Glomerular endothelial cell (primary cell): ENCODE measurements at regions not wholly inside any gene's neighbourhood (a gene's known extent, or its start where the extent isn't known, plus 50 kb on each side); places are given as distances from the start of the nearest gene placed in this dataset.

Experiments
- DNase-seq: peaks from one replicate; pipeline ENCODE4 v3.0.0-alpha.2; 2011; ENCODE audit warnings: low read depth, low spot score; ENCODE audit errors: extremely low read depth

DNA sequence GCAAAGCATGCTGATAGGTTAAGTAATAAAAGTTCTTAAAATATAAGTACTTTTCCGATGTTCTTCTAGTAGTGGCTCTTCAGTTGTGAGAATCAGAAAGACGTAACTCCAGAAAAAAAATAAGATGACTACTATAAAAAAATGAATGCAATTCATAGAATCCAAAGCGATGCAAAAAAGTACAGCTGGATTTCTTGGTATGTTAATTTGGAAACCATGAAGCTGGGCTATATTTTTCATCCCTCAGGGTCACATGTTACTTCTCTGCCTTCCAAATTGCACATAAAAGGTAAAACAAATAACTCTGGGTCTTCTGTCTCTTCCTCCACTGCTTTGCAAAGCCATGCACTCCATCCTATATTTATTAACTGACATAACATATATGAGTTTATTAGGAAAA is 843.9 kb upstream of the DPPA4 start:
- DNase-seq: no peak

DNA sequence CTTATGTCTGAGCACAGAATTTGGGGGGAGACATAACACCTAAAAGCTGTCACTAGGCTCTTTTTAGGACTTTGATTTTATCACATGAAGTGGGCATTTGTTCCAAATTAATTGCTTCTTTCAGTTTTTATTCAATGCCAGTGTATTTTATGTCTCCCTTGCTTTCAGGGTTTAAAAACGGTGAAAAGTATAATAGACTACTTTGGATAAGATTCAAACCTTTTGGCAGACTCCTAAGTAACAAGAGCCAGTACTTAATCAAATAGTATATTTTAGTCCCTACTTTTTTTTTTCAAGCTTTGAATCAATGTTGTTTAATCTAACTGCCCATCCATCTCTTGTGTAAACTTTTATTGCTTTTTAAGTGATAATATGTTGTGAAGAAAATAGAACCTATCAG is 847.2 kb upstream of the DPPA4 start:
- no peak for DNase-seq

DNA sequence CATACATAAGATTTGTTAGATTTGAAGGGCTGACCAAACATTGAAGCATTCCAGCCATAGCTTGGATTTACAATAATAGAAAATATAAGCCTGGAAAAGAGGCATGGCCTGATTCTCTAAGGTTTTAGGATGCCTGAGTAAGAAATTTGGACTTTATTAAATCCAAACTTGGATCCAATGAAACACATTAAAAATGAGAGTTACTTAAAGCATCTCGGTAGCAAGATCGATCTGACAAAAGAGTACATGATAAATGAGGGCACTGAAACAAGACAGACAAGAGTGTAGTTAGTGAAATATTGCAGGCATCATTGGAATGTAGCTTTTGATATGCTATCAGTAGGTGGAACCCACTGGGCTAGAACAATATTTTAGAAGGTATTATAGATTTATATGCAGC is 855.7 kb upstream of the DPPA4 start:
- DNase-seq: no peak

GRCh38 chr3:110198717-110199587 is 861.6 kb upstream of the DPPA4 start:
- DNase-seq: no peak

- no peak for DNase-seq
Observed at GRCh38 chr3:110199588-110199943, 862.2 kb upstream of the DPPA4 start.

DNA sequence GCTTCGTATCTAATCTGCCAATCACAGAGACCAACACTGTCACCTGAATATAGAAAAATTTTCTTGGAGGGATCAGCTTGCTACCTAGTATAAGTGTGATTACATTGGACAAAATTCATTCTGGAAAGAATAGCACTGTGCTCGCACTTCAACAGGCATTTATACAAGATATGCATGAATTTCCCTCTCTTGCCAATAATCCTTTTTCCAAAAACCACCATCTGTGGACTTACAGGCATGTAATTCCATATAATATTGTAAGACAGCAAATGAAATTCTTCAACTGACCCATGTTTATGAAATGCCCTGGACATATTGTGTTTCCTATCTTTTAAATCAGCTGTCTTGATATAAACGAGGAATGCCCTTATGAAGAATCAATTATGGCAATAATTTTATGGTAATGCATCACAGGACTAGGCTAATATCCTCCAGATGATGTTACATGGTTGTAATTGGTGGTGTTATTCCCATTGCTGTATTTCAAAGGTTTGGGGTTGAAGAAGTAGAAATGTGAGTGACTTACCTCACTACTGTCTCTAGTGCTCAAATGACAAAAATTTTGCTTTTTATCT is 861.4 kb upstream of the NECTIN3 start:
- DNase-seq: no peak

- no peak for DNase-seq
Observed at GRCh38 chr3:110226645-110227044, 845.0 kb upstream of the NECTIN3 start.

DNA sequence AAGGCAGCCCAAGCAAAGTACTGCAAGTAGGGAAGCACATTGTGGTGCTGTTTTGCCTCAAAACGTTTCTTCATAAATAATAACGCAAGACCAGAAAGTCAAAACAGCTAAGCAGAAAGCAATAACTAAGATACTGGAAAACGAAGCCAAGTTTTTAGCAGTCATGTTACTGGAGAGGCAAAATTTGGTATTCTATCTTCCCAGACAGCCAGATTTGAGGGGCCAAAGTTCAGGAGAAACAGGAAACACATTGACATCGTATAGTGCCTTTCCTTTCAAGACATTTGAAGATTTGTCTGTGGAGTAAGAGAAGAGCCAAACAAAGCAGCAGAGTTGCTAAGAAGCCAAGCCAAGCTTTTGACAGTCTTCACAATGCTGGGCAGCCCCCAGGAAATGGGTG is 843.6 kb upstream of the NECTIN3 start:
- DNase-seq: no peak

GRCh38 chr3:110234831-110235230 is 836.8 kb upstream of the NECTIN3 start:
- DNase-seq: no peak

- no peak for DNase-seq
Observed at GRCh38 chr3:110236976-110237610, 834.5 kb upstream of the NECTIN3 start.

GRCh38 chr3:110243081-110243480 is 828.5 kb upstream of the NECTIN3 start:
- no peak for DNase-seq

DNA sequence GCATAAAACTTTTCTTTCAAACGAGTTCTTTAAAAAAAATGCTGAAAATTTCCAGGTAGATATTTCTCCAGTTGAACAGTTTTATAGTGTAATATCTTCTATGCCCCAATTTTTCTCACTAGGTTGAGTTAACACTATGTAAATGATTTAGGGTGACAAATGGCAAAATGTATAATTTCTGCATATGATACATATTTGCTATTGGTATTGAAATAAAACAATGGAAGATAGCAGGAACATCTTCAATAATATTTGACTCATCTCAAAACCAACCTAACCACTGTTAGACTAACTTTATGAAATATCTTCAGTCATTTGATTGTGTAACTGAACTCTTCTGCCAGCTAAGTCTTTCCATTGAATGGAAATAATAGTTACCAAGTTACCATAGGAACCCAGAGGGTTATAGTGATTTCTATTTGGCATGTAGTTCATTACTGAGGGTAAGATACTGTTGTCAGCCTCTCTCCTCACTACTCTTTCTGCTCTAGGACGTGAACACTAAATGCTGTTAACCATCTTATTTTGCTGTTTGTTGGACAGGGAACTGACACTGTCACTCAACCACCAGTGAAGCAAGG is 824.7 kb upstream of the NECTIN3 start:
- DNase-seq: no peak

- no peak for DNase-seq
Observed at GRCh38 chr3:110248666-110249065, 823.0 kb upstream of the NECTIN3 start.

DNA sequence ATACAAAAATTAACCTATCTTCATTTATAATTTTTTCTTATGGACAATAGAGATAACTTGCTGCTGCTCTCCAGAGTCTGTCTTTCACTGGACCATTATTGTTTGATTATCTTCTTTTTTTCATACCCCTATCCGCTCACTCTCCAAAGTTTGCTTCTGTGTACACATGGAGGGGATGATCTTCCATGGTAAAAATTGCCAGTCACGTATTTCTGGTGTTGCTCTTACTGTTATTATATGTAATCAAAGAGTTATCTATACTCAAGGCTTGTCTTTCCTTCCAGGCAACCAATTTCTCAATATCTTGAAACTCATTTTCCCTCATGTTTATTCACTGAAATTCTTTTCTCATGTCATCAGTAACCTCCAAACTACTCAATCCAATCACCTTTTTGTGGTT is 817.8 kb upstream of the NECTIN3 start:
- DNase-seq: no peak

DNA sequence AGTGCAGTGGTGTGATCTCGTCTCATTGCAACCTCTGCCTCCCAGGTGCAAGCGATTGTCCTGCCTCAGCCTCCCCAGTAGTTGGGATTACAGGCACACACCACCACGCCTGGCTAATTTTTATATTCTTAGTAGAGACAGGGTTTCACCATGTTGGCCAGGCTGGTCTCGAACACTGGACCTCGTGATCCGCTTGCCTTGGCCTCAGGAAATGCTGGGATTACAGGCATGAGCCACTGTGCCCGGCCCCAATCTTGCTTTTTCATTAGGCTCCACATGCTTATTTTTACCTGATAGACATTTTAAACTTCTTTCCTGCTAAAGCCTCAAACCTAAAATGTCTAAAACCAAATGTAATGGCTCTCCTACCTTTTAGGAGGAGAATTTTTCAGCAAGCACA is 817.0 kb upstream of the NECTIN3 start:
- DNase-seq: no peak

DNA sequence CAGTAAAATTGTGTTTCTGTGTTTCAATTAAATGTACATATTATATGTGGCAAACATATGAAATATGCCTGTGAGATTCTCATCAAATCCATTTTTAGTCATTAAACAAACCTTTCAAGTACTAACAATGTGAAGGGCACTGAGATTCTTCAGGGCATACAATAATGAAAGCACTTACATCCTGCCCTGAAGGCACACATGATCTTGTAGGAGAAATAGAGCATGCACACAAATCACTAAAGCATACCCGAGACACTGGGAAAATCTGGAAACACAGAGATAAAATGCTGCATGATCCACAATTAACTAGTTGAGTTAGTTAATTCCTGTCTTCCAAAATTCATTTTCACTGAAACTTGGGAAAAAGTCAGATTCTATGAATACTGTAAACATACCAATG is 810.5 kb upstream of the NECTIN3 start:
- no peak for DNase-seq

- no peak for DNase-seq
Observed at GRCh38 chr3:110262896-110263295, 808.7 kb upstream of the NECTIN3 start.

- no peak for DNase-seq
Observed at GRCh38 chr3:110265302-110265701, 806.3 kb upstream of the NECTIN3 start.

DNA sequence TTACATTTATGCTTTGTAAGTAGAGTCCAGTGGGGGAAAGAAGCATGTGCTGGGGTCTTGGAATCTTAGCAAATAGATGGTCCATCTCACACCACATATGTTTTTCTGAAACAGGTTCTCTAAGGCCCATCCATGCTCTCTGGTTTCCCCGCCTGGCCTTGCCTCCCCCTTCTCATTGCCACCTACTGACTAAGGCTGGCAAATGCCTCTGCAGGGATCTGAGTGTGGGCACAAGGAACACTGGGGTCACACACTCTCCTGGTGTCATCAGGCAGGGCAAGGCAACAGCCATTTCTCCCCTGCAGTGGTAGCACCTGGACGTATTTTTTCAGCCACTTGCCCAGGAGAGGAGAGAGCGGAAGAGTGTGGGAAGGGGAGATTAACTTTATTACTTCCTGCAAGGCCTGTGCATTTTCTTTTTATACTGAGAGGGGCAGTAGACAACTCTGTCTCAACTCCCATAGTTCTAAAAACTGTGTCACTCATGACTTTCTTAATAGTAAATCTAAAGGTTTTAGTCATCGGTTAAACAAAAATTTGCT is 804.2 kb upstream of the NECTIN3 start:
- DNase-seq: no peak

GRCh38 chr3:110272525-110272924 is 799.1 kb upstream of the NECTIN3 start:
- DNase-seq: no peak

DNA sequence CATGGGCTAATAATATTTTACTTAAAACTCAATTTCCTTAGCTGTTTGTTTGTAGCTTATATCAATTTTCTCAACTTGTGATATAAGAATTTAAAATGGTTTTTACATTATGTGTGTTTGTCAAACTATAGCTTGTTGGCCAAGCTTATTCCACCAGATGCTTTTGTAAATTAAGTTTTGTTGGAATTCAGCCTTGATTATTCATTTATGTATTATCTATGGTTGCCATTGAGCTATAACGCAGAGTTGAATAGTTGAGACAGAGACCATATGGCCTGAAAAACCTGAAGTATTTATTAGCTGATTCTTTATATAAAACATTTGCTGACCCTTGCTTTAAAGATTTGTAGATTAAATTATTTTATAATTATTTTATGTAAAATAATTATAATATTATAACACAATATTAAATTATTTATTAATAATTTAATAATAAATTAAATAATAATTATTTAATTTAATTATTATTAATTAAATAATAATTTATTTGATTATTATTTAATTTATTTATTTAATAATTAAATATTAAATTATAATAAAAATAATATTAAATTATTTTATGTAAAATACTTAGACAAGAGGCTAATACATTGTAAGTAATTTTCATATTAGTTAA is 779.6 kb upstream of the NECTIN3 start:
- DNase-seq: no peak
